HG03139 (cell line): ENCODE measurements at regions not wholly inside any gene's neighbourhood (a gene's known extent, or its start where the extent isn't known, plus 50 kb on each side); places are given as distances from the start of the nearest gene placed in this dataset.
A peak's percentile ranks its signal among the peaks of the same experiment; 100 is the strongest.
"Not testable (repeated sequence)": the region's sequence is repeated elsewhere in the genome, so short reads cannot be mapped to it uniquely, and the experiment has no call there.

Experiments
- ATAC-seq: cut with Tn5 transposase; IDR thresholded peaks from one replicate; pipeline ENCODE4 v1.9.1; 2021; ENCODE audit not compliant: unreplicated experiment

- no peak for ATAC-seq
Measured at GRCh38 chr11:107276077-107276476, 181.5 kb downstream of the CWF19L2 start.

- ATAC-seq: no peak
Measured at GRCh38 chr11:107275632-107276031, 182.0 kb downstream of the CWF19L2 start.

GRCh38 chr11:107274138-107274537 lies 183.5 kb downstream of the CWF19L2 start:
- ATAC-seq: no peak

GRCh38 chr11:107272561-107272960 lies 185.1 kb downstream of the CWF19L2 start:
- no peak for ATAC-seq

- ATAC-seq: no peak
Measured at GRCh38 chr11:107271425-107271824, 186.2 kb downstream of the CWF19L2 start.

- ATAC-seq: no peak
Measured at GRCh38 chr11:107268977-107269376, 188.6 kb downstream of the CWF19L2 start.

GRCh38 chr11:107266455-107266854 lies 191.2 kb downstream of the CWF19L2 start:
- ATAC-seq: no peak

- ATAC-seq: no peak
Measured at GRCh38 chr11:107265591-107266121, 192.0 kb downstream of the CWF19L2 start.

- peak; percentile 44 for ATAC-seq
Measured at GRCh38 chr11:107263844-107264563, 193.6 kb downstream of the CWF19L2 start.

GRCh38 chr11:107259811-107260221 lies 197.8 kb downstream of the CWF19L2 start:
- no peak for ATAC-seq

- no peak for ATAC-seq
Measured at GRCh38 chr11:107257710-107258109, 199.9 kb downstream of the CWF19L2 start.

- not testable (repeated sequence) for ATAC-seq
Measured at GRCh38 chr11:107253661-107254060, 204.0 kb downstream of the CWF19L2 start.

- peak; percentile 74 for ATAC-seq
Measured at GRCh38 chr11:107252429-107253161, 205.0 kb downstream of the CWF19L2 start.

GRCh38 chr11:107251298-107251697 lies 206.3 kb downstream of the CWF19L2 start:
- ATAC-seq: no peak

GRCh38 chr11:107250017-107250416 lies 207.6 kb downstream of the CWF19L2 start:
- no peak for ATAC-seq

GRCh38 chr11:107249054-107249453 lies 208.6 kb downstream of the CWF19L2 start:
- ATAC-seq: no peak

- no peak for ATAC-seq
Measured at GRCh38 chr11:107247167-107247861, 210.3 kb downstream of the CWF19L2 start.

GRCh38 chr11:107243929-107244328 lies 213.7 kb downstream of the CWF19L2 start:
- ATAC-seq: no peak

GRCh38 chr11:107232451-107232850 lies 214.2 kb upstream of the GUCY1A2 start:
- no peak for ATAC-seq

GRCh38 chr11:107224836-107225235 lies 206.6 kb upstream of the GUCY1A2 start:
- ATAC-seq: no peak

- no peak for ATAC-seq
Measured at GRCh38 chr11:107222916-107223460, 204.7 kb upstream of the GUCY1A2 start.
